CD4-positive, alpha-beta T cell (primary cell): ENCODE measurements at regions not wholly inside any gene's neighbourhood (a gene's known extent, or its start where the extent isn't known, plus 50 kb on each side); places are given as distances from the start of the nearest gene placed in this dataset.

Experiments used
- ATAC-seq: fragments of 200-7000 bp; cut with Tn5 transposase; one replicate; pipeline ENCODE4 v1.10.0; 2022; ENCODE audit warnings: mild to moderate bottlenecking; ENCODE audit not compliant: poor library complexity
- CTCF ChIA-PET: fragments of 350-600 bp; sonication (Branson Sonifier 250); formaldehyde crosslinking; loops from one replicate; lab custom pipeline; 2021; ENCODE audit warnings: antibody characterized with exemption, inconsistent platforms; lab: Charles Lee
- POLR2A ChIA-PET: fragments of 350-600 bp; sonication (Branson Sonifier 250); formaldehyde crosslinking; loops from one replicate; lab custom pipeline; 2021; ENCODE audit warnings: antibody characterized with exemption, inconsistent platforms; lab: Charles Lee
- DNase-seq, 14 experiments: peaks; one replicate each; pipeline ENCODE4 v3.0.0-alpha.2; 2013 to 2020; ENCODE audit warnings: mixed read lengths in 2 of 14
- H3K27ac ChIP-seq, 2 donors: one replicate each; pipeline versions ENCODE4 v1.5.1 to v1.7.0; 2013; ENCODE audit warnings: low read length in 2 of 2, low read depth in 1 of 2, mild to moderate bottlenecking in 1 of 2
- H3K27me3 ChIP-seq, 2 experiments: 1 replicate in 1 of 2; 2 replicates in 1 of 2; pipeline versions ENCODE4 v1.6.1 to v1.7.0; 2013; ENCODE audit warnings: low read length in 2 of 2, control low read depth in 1 of 2, mild to moderate bottlenecking in 1 of 2, moderate library complexity in 1 of 2; ENCODE audit not compliant: insufficient read depth in 2 of 2, control insufficient read depth in 1 of 2
- H3K36me3 ChIP-seq: one replicate; pipeline ENCODE4 v1.6.1; 2013; ENCODE audit warnings: low read length, control low read depth; ENCODE audit not compliant: insufficient read depth
- H3K4me1 ChIP-seq: one replicate; pipeline ENCODE4 v1.6.1; 2013; ENCODE audit warnings: low read length, control low read depth; ENCODE audit not compliant: insufficient read depth
- H3K4me3 ChIP-seq: one replicate; pipeline ENCODE4 v1.5.1; 2013; ENCODE audit warnings: mild to moderate bottlenecking, low read length, moderate library complexity
- H3K9me3 ChIP-seq, 2 experiments: 1 replicate in 1 of 2; 2 replicates in 1 of 2; pipeline versions ENCODE4 v1.6.1 to v1.7.0; 2013; ENCODE audit warnings: low read length in 2 of 2, mild to moderate bottlenecking in 2 of 2, control low read depth in 1 of 2, moderate library complexity in 1 of 2; ENCODE audit not compliant: control insufficient read depth in 1 of 2, insufficient read depth in 1 of 2
- H3K27ac Mint-ChIP-seq: one replicate; pipeline ENCODE4 v1.8.0; 2020; ENCODE audit warnings: mixed read lengths
- H3K27me3 Mint-ChIP-seq: one replicate; pipeline ENCODE4 v1.8.0; 2021; ENCODE audit warnings: mixed read lengths
- H3K36me3 Mint-ChIP-seq: one replicate; pipeline ENCODE4 v1.8.0; 2021; ENCODE audit warnings: low read depth, mixed read lengths
- H3K4me1 Mint-ChIP-seq: one replicate; pipeline ENCODE4 v1.8.0; 2021; ENCODE audit warnings: low read depth, mixed read lengths
- H3K4me3 Mint-ChIP-seq: one replicate; pipeline ENCODE4 v1.8.0; 2020; ENCODE audit warnings: mild to moderate bottlenecking, mixed read lengths
- H3K9me3 Mint-ChIP-seq: one replicate; pipeline ENCODE4 v1.8.0; 2020; ENCODE audit warnings: mixed read lengths
- CTCF ChIP-seq: fragments of 200-600 bp; IDR thresholded peaks from one replicate; pipeline ENCODE4 v1.8.0; 2022; ENCODE audit warnings: antibody characterized with exemption, mild to moderate bottlenecking
- intact Hi-C, 2 experiments: fragments of 100-400 bp; cut with DNase I in 1 of 2; cut with micrococcal nuclease in 1 of 2; formaldehyde crosslinking; loops; one replicate each; pipeline versions ENCODE4 v1.15.1 to v1.9.0; 2023 to 2025; cut with DNase I, micrococcal nuclease

DNA sequence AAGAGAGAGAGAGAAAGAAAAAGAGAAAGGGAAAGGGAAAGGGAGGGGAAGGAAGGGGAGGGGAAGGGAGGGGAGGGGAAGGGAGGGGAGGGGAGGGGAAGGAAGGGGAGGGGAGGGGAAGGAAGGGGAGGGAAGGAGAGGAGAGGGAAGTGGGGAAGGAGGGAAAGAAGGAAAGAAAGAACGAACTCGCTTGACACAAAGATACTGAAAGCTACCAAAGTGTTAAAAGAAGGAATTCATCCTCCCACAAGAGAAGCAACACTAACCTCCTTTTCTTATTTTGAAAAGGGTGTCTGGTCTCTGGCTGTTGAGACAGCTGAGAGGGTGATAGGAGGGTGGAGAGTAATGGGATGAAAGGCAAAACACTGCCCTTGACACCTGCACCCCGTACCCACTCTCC is 172.6 kb downstream of the SHANK2 start:
- no peak overlapping the region for H3K27ac Mint-ChIP-seq
- H3K4me3 Mint-ChIP-seq: no peak overlapping the region
- Histone ChIP-seq H3K27me3 (no peaks in the 10 kb centered on the region), H3K27ac (no peak overlapping the region), H3K4me3 (no peak overlapping the region), H3K9me3 (peaks cover 0 to 28% of the 10 kb centered on the region in 2 experiments), H3K36me3 (no peaks in the 10 kb centered on the region), H3K4me1 (no peaks in the 10 kb centered on the region)
- DNase-seq (no peak), ATAC-seq (no peak)
- no peaks in the 10 kb centered on the region for H3K9me3 Mint-ChIP-seq
- intact Hi-C loops: no loop called here
- ChIA-PET POLR2A (no interaction called here), CTCF (no interaction called here)
- peaks cover 5% of the 10 kb centered on the region for H3K27me3 Mint-ChIP-seq
- no peak for TF ChIP-seq CTCF
- no peaks in the 10 kb centered on the region for H3K36me3 Mint-ChIP-seq
- no peaks in the 10 kb centered on the region for H3K4me1 Mint-ChIP-seq

DNA sequence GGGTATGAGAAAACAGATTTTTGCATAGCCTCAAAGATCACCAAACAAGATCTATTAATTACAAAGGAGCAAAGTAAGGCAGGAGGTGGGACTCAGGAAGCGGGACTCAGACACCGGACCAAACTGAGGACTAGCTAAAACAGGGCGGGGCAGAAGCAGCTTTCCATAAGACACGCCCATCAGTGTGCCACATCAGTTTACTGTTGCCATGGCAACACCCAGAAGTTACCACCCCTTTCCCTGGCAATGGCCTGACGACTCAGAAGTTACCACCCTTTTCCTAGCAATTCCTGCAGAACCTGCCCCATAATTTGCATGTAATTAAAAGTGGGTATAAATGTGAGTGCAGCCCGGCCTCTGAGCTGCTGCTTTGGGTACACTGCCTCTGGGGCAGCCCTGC is 173.9 kb downstream of the SHANK2 start:
- Mint-ChIP-seq H3K9me3 (no peaks in the 10 kb centered on the region), H3K4me1 (no peaks in the 10 kb centered on the region), H3K27me3 (peaks cover 12% of the 10 kb centered on the region), H3K27ac (no peak overlapping the region), H3K4me3 (no peak overlapping the region), H3K36me3 (no peaks in the 10 kb centered on the region)
- no peaks in the 10 kb centered on the region for H3K36me3 ChIP-seq
- CTCF ChIA-PET: no interaction called here
- H3K27me3 ChIP-seq: peaks cover 0 to 2% of the 10 kb centered on the region in 2 experiments
- no peak for DNase-seq
- no peaks in the 10 kb centered on the region for H3K4me1 ChIP-seq
- H3K4me3 ChIP-seq: no peak overlapping the region
- intact Hi-C loops: no loop called here
- H3K9me3 ChIP-seq: peaks cover 0 to 28% of the 10 kb centered on the region in 2 experiments
- ATAC-seq: no peak
- H3K27ac ChIP-seq: no peak overlapping the region
- no peak for TF ChIP-seq CTCF
- POLR2A ChIA-PET: no interaction called here

GRCh38 chr11:71076525-71077304 is 175.7 kb downstream of the SHANK2 start:
- ChIA-PET POLR2A (no interaction called here), CTCF (interaction anchor here (0.6 kb wide), 1 partner anchor 59 kb away, joined by 3 read pairs; no protein-coding TSS in a partner anchor)
- peaks cover 0 to 28% of the 10 kb centered on the region in 2 experiments for H3K9me3 ChIP-seq
- H3K4me1 ChIP-seq: no peaks in the 10 kb centered on the region
- no peaks in the 10 kb centered on the region for H3K9me3 Mint-ChIP-seq
- TF ChIP-seq CTCF: no peak
- no peaks in the 10 kb centered on the region for H3K36me3 Mint-ChIP-seq
- H3K4me1 Mint-ChIP-seq: no peaks in the 10 kb centered on the region
- H3K27me3 ChIP-seq: peaks cover 0 to 2% of the 10 kb centered on the region in 2 experiments
- no peak for DNase-seq
- H3K36me3 ChIP-seq: no peaks in the 10 kb centered on the region
- no peak overlapping the region for H3K27ac ChIP-seq
- intact Hi-C loops: no loop called here
- peaks cover 19% of the 10 kb centered on the region for H3K27me3 Mint-ChIP-seq
- no peak overlapping the region for H3K4me3 ChIP-seq
- H3K27ac Mint-ChIP-seq: no peak overlapping the region
- ATAC-seq: no peak
- no peak overlapping the region for H3K4me3 Mint-ChIP-seq
